Mesenteric fat pad (tissue), 1 donor: ENCODE measurements at regions not wholly inside any gene's neighbourhood (a gene's known extent, or its start where the extent isn't known, plus 50 kb on each side); places are given as distances from the start of the nearest gene placed in this dataset.

Experiments
- DNase-seq: peaks from one replicate; pipeline ENCODE4 v3.0.0-alpha.2; 2020; ENCODE audit warnings: low spot score
- donor health status: DM: yes; HTN: yes; CAD: no.

DNA sequence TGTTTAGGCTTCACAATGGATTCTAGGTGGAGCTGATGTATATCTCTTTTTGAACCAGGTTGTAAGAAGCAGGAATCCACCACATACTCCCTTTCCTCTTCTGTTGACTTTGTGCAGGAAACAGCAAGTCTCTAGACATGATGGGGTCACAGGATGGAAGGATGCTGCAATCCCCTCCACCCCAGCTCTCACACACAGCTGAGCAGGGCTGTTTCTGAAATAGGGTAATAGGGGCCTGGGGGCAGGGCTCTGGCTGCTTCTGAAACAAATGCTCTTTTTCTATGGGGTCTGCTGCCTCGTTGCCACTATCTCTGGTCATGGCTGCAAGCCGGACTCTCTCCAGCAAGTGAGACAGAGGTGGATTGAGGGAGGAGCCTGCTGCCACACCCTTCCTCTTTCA, 148.9 kb downstream of the SOX11 start:
- DNase-seq = no peak

DNA sequence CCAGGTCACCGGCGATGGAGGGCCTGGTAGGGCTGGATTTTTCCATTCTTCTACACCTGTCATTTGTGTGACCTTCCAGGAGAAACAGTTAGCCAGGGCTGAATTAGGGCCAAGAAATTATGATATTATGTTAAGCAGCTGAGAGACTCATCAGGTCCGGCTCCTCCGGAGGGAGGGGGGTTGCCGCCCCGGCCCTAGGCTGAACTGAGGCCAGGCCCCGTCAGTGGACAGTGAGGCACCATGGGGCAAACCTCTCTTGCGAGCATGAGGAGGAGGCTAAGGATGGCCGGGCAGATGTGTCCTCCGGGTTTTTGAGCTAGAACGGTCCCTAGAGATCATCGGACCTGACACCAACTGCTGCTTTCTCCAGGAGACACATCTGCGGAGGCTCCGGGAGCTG, 150.1 kb downstream of the SOX11 start:
- no peak for DNase-seq

DNA sequence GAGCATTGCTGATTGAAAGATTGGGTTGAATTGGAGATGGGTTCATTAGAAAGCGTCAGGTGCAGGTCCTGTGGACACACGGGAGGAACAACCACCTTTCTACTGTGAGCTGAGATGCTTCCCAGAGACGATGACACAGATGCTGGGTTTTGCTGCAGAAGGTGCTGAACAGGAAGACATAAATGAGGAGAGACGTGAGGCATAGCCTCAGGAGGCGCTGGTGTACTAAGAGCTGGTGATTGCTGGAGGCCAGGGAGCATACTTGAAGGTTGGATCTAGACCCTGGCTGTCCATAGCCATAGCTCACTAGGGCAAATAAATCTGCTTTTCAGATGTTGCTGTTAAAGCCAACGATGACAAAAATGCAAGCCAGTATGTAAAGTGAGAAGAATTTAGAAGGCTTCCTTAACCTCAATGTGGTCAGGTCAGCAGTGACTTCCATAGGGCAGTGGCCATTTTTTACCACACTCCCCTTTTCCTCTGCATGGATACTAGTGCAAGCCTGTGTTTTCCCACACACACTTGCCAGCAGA, 153.7 kb downstream of the SOX11 start:
- no peak for DNase-seq

DNA sequence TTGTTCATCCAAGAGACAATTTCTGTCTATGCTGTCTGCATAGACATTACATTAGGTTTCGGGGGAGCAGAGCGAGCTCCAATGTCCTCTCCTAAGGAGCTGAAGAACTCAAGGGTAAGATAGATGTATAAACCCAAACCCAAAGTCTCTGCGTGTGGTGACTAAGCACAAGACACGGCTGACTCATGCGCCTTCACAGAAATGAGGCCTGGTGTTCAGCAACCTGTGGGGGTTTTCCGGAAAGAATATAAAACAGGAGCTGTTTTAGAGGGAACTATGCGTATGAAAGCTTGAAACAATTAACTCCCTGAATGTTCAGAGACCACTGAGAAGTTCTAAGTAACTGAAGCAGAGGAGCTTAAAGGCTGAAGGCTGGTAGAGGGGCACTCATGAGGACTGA, 154.7 kb downstream of the SOX11 start:
- no peak for DNase-seq

DNA sequence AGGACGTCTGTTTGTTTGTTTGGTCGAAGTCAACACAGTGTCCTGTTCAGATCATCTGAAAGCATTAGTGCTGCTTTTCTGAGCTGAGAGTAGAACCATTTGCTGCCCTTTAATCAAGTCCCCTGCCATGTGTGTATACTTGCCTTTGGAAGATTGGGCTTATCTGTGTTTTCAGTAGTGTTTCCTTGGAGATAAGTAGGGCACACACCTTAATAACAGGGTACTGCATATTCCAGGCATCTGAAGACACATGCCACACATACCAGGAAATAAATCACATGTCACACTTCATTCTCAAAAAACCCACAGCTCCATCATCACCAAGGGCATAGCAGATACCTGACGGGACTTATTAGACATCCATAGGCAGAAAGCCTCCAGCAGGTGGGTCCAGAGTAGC, 157.4 kb downstream of the SOX11 start:
- DNase-seq = no peak

DNA sequence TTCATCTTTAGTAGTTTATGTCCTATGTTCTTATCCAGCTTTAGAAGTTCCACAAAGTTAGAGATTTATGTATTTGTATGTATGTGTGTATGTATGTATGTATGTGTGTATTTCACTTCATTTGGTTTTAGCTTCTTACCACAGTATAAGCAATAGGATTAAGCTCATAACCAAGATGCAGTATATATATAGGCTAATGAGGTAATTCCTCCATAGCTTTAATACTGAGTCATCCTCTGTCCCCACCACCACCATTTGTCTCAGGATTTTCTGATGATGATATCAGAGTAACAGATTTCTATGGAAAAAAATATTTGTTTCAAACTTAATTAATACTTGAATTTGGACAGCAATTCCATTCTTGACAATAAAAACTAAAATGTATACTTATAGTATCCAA, 159.2 kb downstream of the SOX11 start:
- no peak for DNase-seq

DNA sequence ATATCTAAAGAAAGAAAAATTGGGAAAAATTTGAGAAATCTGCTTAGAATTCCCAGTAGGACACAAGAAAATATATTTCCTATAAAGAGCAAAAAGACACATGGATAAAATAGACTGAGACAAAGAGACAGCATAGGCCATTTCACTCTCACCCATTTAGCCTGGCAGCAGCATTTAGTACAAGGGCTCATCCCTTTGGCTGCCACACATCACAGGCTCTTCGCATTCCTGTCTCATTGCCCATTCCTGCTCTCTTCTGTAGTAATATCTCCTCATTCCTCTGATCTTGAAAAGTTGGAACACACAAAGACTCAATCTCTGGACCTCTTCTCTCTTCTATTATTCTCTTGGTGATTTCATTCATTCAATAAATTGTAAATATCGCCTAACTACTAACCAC, 162.6 kb downstream of the SOX11 start:
- no peak for DNase-seq

DNA sequence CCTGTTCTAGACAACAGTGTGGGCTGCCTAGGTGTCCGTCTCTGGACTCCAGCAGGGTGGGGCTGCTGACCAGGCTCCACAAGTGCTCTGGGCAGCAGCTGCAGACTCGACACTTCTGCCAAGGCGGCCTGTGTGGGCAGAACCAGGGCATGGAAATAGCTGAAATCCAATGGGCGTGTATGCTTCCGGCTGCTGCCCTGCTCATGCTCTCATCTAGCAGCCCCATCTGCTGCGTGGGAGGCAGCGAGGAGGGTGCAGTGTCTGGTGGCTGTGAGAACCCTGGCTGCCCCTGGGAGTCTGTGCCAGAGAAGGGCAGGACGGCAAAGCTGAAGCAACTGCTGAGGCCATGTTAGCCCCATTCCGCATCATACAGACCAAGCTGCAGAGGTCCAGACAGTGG, 174.9 kb downstream of the SOX11 start:
- DNase-seq = no peak

DNA sequence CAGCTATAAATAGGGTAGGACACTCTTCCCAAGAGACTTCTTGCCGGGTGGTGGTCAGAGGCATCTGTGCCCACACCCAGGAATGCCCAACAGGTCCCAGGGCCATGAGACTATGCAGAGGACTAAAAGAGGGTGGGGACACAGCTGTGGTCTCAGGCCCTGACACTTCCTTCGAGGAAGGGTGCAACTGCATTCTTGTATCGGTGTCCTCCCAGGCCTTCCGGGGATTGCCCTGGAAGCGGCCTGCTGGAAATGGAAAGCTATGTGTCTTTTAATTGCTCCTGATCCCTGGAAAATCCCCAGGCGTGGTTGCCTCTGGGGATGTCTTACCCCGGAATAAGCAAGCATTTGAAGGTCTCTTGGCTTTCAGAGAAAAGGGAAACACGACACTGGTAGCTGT, 176.7 kb downstream of the SOX11 start:
- DNase-seq = no peak

DNA sequence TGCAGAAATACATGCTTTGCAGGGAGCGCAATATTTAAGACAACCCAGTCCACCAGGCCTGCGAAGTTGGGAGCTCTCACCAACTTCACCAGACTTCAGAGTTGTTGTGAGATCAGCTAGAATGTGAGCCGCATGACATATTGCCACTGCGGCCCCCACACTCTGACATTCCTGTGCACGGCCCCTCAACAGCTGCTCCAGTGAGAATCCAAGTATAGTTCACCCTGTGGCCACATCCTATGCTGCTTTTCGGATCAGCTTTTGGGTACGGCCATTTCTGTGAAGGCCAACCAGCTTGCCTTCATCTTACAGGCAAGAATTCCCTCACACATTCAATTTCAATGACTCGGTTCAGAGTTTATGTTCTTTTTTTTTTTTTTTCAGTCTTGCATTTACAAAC, 177.8 kb downstream of the SOX11 start:
- no peak for DNase-seq

DNA sequence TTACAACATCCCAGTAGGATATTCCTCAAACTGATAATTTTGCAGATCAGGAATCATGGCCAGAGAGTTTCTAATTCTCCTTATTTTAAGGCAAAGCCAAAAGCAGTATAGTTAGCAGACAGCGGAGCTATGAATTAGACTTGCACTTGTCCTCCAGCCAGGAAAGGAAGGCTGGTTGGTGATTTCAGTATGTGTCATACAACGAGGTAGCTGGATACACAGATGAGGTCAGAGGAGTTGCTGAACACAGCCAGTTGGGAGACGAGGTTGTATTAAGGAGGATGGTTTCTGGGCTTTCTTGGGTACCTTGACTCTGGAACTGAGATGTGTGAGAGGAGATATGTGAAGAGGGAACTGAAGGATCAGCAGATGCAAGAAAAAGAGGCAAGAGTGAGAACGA, 185.2 kb downstream of the SOX11 start:
- DNase-seq = no peak

DNA sequence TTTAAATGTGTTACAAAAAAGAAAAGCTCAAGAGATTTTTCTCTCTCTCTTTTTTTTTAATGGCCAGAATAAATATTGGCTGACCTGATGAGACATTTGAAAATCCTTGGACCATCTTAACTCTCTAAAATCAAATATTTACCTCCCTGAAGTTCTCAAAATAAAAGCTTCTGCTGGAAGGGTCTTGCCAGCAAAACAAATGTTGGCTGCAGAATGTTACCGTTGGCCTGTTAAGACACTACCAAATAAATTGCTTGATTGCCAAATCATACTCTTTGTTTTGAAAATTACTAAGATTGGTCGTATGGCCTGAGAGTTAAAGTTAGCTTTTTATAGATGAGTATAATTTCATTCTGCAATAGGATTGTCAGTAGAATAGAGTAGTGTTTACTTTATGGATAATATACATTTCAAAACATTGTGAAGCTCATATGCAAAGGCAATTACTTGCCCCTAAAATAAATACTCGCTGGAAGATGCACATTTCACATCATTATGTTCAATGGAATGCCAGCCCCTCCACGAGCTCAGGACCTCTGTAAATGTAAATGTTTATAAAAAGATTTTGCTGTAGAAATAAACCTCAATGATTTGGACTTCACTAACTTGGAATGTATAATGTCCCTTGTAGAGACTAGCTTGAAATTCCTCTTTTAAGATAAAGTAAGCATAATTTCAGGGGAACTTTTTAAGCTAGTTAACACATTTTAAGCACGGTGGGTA, 193.4 kb downstream of the SOX11 start:
- DNase-seq = no peak

DNA sequence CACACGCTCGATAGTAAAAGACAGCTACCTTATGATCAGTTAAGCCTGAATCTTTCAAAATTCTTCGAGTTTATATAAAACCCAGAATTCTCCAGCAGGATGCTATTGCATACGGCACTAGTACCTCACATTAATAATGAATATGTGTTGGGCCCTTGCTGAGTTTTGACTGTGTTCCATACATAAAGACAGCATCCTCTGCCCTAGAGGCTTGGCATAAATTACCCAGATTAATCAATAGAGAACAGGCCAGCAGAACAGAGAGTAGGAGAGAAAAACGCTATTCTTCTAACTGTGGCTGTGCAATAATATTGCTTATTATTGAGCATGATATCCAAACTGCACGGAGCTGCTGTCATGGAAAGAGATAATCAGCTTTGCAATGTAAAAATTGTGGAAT, 194.3 kb downstream of the SOX11 start:
- DNase-seq = no peak

DNA sequence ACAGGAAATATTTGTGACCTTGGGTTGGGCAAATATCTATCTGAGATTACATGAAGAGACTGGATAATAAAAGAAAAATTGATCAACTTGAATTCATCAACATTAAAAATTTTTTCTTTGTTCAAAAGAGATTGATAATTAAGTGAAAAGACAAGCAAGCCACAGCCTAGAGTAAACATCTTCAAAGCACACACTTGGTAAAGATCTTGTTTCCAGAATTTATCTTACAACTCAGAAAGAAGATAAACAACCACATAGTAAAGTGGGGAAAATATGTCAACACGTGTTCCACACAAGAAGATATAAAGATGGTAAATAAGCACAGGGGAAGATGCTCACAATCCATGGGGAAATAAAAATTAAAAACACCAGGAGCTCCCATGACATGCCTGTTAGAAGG, 195.9 kb downstream of the SOX11 start:
- DNase-seq = no peak

DNA sequence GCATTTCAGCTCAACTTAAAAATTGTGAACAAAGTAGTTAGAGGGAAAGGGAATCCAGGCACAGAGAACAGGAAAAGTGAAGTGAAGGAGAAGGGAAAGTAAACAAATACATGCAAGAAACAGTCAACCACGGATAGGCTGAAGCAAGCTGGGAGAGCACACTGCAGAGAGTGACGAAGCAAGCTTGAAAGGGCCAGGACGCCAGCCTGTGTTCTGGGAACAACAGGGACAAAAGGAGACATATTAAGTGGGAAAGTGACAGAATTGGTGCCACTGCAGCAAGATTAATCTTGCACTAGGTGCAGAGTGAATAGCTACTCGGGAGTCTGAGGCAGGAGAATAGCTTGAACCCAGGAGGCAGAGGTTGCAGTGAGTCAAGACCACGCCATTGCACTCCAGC, 197.3 kb downstream of the SOX11 start:
- no peak for DNase-seq

DNA sequence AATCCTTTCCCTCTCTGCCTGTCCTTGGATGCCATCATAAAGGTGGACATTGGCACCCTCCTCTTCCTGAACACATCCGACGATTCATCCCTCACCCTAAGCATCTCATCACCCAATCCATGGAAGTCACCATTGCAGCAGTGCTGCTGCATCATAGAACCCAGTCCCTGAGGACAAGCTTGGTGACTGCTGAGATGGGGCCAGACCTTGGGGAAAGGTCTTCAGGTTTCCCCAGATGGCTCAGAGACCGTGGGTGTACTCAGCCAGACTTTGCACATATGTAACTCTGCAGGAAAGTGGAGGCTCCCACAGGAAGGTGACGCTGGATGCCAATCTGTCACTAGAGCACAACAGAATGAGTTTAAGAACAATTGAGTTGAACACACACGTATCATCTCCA, 202.2 kb downstream of the SOX11 start:
- no peak for DNase-seq

DNA sequence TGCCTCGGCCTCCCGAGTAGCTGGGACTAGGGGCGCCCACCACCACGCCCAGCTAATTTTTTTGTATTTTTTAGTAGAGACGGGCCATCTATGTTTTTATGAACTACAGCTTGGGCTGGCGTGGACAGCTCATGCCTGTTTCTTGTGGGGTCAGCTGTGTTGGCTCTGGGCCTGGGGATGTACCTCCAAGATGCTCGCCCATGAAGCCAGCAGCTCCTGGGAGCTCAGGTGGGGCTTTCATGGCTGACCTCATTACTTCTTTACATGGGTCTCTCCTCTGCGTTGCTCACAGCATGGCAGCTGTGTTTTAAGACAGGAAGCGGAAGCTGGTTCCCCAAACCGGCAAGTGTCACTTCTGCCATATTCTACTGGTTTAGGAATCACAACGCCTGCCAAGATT, 203.1 kb downstream of the SOX11 start:
- no peak for DNase-seq

DNA sequence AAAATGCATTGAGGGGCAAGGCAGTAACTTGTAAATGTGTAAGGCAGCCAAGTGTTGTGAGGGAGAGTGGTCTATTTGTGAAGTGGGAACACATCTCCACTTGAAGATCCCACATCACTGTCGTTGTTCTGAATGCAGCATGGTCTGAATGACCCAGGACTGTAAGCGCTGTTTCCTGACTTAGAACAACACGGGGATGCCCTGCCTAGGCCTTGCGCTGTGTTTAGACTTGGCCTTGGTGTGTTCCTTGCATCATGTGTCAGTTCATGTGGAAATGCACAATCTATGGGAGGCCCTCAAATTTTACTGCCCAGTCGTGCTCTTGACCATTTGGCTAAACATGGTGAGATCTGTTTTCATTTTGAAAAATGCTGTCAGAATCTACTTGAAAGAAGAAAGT, 205.1 kb downstream of the SOX11 start:
- DNase-seq = no peak

DNA sequence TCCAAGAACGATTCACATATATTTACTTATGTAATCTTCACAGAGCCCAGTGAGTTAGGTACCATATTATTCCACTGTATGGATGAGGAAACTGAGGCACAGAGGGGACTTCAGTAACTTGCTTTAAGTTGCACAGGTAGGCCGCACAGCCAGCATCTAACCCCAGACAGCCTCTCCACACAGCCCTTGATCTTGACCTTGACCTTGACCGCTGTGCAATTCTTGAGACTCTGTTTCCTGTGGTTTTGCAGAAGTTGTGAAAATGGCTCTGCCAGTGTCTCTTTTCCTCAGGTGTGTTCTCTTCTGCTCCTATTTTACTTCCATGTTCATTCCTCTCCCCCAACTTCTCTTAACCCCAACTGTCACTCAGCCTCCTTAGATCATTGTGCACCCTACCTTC, 206.5 kb downstream of the SOX11 start:
- no peak for DNase-seq

DNA sequence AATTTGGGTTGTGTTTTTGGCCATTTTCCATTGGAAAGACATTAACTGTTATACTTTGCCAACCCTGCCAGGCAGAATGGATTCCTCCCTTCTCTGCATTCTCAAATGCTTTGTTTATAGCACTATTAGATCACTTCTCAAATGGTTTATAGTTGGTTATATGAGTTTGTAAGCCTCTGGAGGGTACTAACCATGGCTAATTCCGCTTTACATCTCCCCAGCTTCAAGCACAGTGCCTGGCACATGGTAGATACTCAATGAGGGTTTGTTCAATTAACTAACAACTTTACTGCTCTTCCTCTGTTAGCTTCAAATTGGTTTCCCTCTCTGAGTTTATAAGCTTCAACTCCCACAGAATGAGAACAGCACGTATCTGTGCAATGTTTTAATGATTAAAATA, 213.5 kb downstream of the SOX11 start:
- no peak for DNase-seq

DNA sequence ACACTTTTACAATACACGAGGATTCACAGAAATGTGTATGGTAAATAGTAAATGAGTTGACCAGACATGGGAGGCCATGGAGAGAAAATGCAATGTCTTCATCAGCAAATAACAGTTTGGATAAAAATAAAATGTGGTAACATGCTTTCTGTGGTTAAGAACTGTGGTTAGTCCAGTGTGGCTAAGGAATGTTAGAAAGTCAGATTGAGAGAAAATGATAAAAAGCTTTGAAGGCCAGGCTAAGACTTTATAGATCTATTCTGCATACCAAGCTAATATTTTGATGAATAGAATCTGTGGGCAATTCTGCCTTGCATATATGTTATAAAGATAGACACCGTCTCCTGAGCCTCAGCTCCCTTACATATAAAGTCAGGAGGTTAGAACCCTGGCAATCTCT, 215.9 kb downstream of the SOX11 start:
- DNase-seq = no peak

DNA sequence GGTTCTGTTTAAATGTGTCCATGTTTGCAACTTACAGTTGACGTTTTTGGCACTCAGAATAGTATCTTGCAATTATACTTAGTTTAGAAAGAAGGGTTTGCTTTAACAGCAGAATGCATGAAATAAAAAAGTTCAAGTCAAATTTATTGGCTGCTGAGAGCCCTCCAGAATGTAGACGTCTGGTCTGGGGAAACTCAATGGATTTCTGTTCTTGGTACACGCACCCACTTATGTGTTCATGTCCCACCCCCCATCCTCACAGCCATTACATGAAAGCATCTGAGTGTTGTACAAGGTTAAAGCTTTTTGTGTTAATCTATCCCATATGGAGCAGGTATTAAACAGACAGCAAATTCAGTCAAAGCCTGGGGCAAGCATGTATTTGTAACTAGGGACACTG, 219.5 kb downstream of the SOX11 start:
- DNase-seq = no peak

DNA sequence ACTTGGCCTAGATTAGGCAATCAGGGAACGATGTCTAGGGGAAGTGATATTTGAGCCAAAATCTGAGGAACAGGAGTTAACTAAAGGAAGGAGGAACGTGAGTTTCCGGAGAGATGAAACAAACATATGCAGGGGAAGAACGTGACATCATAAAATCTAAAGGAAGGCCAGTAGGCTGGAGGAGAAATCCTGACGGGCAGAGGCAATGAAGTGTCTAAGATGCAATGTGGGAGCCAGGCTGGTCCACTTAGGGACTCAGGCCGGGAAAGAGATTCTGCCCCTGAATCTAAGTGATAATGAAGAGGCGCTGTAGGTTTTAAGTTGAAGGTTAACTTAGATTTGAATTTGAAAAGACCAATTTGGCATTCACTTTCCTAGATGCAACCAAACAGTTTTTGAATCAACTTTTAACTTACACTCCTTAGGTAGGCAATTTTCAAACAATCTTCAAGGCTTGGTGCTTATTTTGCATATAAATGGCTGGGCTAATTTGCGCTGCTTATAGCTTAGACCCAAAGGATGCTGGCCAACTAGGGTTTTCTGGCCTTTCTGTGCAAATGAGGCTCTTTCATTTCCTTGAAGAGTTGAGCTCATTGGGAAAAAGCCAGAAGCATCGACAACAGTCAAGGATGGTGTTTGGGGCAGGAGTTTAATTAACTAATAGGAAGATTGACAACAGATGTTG, 221.7 kb downstream of the SOX11 start:
- no peak for DNase-seq
